Brain microvascular endothelial cell (primary cell): ENCODE measurements at regions not wholly inside any gene's neighbourhood (a gene's known extent, or its start where the extent isn't known, plus 50 kb on each side); places are given as distances from the start of the nearest gene placed in this dataset.

Experiments used
- DNase-seq: peaks from one replicate; pipeline ENCODE4 v3.0.0-alpha.2; 2020
- H3K27ac ChIP-seq: fragments of 250-450 bp; sonication (Bioruptor Pico); 2 replicates; pipeline ENCODE4 v1.5.1; 2020; ENCODE audit warnings: mild to moderate bottlenecking, moderate library complexity
- H3K27me3 ChIP-seq: fragments of 250-450 bp; sonication (Bioruptor Pico); replicated peaks from 2 replicates; pipeline ENCODE4 v1.5.1; 2020; ENCODE audit warnings: mild to moderate bottlenecking
- H3K36me3 ChIP-seq: fragments of 250-450 bp; sonication (Bioruptor Pico); replicated peaks from 2 replicates; pipeline ENCODE4 v1.5.1; 2020; ENCODE audit warnings: mild to moderate bottlenecking
- H3K4me3 ChIP-seq: 2 replicates; pipeline ENCODE4 v1.5.1; 2011; ENCODE audit warnings: low read depth, mild to moderate bottlenecking, control low read depth, low read length, moderate library complexity
- CTCF ChIP-seq: IDR thresholded peaks from 2 replicates; pipeline ENCODE4 v1.5.1; 2011; ENCODE audit warnings: low read depth, mild to moderate bottlenecking, moderate library complexity, low read length, control low read depth, inconsistent platforms; ENCODE audit errors: missing control alignments
- in situ Hi-C: cut with HindIII; loops from 2 replicates; pipeline ENCODE4 v1.10.0; 2017; ENCODE audit warnings: low sequenced_read_pairs, low pct_ligation_motif_present

GRCh38 chr20:57985278-57985677, 243.2 kb downstream of the ANKRD60 start:
- DNase-seq, result no peak
- Histone ChIP-seq H3K4me3 (no peak overlapping the region), H3K27ac (no peak overlapping the region), H3K36me3 (no peaks in the 10 kb centered on the region), H3K27me3 (no peaks in the 10 kb centered on the region)
- in situ Hi-C loops, result no loop called here
- TF ChIP-seq CTCF, result no peak

GRCh38 chr20:57983082-57983481, 245.4 kb downstream of the ANKRD60 start:
- no peak overlapping the region for H3K4me3 ChIP-seq
- TF ChIP-seq CTCF, result no peak
- H3K36me3 ChIP-seq, result no peaks in the 10 kb centered on the region
- DNase-seq, result no peak
- no peak overlapping the region for H3K27ac ChIP-seq
- H3K27me3 ChIP-seq, result no peaks in the 10 kb centered on the region
- in situ Hi-C loops, result no loop called here

GRCh38 chr20:57980506-57980905, 247.9 kb downstream of the ANKRD60 start:
- H3K36me3 ChIP-seq, result no peaks in the 10 kb centered on the region
- no peak overlapping the region for H3K27ac ChIP-seq
- no peak overlapping the region for H3K4me3 ChIP-seq
- H3K27me3 ChIP-seq, result peaks cover 4% of the 10 kb centered on the region
- in situ Hi-C loops, result no loop called here
- no peak for DNase-seq
- TF ChIP-seq CTCF, result no peak

GRCh38 chr20:57977569-57977968, 250.9 kb downstream of the ANKRD60 start:
- no peak for TF ChIP-seq CTCF
- DNase-seq, result no peak
- in situ Hi-C loops, result no loop called here
- Histone ChIP-seq H3K27ac (no peak overlapping the region), H3K4me3 (no peak overlapping the region), H3K27me3 (peaks cover 4% of the 10 kb centered on the region), H3K36me3 (no peaks in the 10 kb centered on the region)

- in situ Hi-C loops, result no loop called here
- H3K36me3 ChIP-seq, result no peaks in the 10 kb centered on the region
- H3K27me3 ChIP-seq, result peaks cover 4% of the 10 kb centered on the region
- DNase-seq, result no peak
- no peak overlapping the region for H3K4me3 ChIP-seq
- H3K27ac ChIP-seq, result no peak overlapping the region
- TF ChIP-seq CTCF, result no peak
These were observed 251.3 kb downstream of the ANKRD60 start for GRCh38 chr20:57977141-57977540.

- no peak for TF ChIP-seq CTCF
- in situ Hi-C loops, result no loop called here
- no peaks in the 10 kb centered on the region for H3K36me3 ChIP-seq
- H3K27me3 ChIP-seq, result peaks cover 4% of the 10 kb centered on the region
- no peak for DNase-seq
- H3K27ac ChIP-seq, result no peak overlapping the region
- H3K4me3 ChIP-seq, result no peak overlapping the region
These were observed 253.6 kb downstream of the ANKRD60 start for GRCh38 chr20:57974863-57975262.
